ENCODE measurements at regions not wholly inside any gene's neighbourhood (a gene's known extent, or its start where the extent isn't known, plus 50 kb on each side); places are given as distances from the start of the nearest gene placed in this dataset.
A peak's percentile ranks its signal among the peaks of the same experiment; 100 is the strongest.

DNA sequence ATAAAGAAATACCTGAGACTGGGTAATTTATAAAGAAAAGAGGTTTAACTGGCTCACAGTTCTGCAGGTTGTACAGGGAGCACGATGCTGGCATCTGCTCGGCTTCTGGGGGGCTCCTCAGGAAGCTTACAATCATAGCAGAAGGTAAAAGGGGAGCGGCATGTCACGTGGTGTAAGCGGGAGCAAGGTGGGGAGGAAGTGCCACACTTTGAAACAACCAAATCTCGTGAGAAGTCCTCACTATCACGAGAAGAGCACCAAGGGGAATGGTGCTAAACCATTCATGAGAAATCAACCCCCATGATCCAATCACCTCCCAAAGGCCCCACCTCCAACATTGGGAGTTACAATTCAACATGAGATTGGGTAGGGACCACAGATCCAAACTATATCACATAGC is 67.7 kb downstream of the AKR1B1 start:
- DNase-seq (ENCODE audit: low spot score): no peak
- no peak for ATAC-seq

GRCh38 chr7:134388336-134389019 is 70.4 kb downstream of the AKR1B1 start:
- no peak for DNase-seq (ENCODE audit: low spot score)
- ATAC-seq: no peak

DNA sequence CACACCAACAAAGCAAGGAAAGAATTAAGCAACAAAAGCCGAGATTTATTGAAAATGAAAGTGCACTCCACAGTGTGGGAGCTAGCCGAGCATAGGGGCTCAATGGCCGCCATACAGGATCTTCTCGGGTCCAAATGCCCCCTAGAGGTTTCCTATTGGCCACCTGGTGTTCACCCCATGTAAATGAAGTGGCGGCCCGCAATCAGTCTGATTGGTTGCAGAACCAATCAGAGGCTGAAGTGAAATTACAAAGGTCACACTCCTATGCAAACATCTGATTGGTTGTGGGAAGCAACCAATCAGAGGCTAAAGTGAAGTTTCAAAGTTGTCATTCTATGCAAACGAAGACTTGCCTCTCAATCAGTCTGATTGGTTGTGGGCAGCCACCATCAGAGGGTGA is 61.8 kb upstream of the SLC35B4 start:
- DNase-seq (ENCODE audit: low spot score): no peak

DNA sequence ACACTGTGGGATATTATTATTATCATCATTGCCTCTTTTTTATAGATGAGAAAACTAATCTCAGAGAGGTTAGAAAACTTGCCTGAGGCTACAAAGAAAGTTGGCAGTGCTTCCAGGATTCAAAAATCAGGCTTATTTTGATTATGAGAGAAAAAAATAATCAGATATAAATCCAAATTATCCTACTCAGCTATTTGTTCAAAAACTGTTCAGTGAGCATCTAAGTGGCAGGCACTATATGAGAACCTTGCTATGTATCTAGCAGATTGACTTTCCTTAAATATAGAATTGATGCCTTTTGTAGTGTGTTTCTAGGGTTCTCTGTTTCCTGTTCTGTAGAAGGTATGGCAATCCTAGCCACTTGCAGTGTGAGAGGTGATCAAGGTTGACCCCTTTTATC is 60.0 kb upstream of the SLC35B4 start:
- DNase-seq (ENCODE audit: low spot score) (no peak), ATAC-seq (no peak)

More for the DNA sequence above, 61.8 kb upstream of the SLC35B4 start:
- no peak for ATAC-seq

DNA sequence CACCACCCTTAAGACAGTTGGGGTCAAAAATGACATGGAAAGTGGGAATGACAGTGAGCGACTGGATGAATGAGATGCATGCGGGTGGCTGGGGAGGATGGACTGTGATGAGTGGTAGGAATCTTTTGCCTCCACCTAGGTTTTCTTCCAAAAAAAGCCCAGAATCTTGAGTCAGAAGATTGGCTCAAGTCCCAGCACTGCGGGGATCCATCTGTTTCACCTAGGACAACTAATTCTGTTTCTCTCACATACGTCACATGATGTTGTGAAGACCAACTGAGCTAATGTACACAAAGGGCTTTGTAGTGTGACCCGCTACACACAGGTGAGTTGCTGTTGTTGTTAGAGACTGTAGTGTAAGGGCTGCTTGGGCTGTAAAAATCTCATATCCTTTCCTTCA is 58.5 kb upstream of the SLC35B4 start:
- ATAC-seq (no peak), DNase-seq (ENCODE audit: low spot score) (no peak)

DNA sequence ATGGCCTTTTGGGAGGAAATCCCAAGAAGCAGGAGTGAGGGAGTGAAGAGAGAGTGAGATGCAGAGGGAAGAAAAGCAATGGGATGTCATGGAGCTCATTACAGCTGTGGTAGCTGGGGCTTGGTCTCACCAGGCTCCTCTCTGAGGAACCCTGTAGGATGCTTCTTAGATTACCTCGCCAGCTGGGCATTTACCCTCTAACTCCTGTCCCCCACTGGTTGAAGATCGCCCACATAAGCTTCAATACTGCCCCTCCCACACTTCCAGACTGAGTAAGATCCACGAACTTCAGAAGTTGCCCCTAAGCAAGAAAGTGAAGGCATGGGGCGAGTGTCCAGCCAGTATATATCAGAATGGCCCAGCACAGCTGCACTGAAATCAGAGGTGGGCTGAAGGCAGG is 58.1 kb upstream of the SLC35B4 start:
- DNase-seq (ENCODE audit: low spot score): no peak
- peak; percentile 5 for ATAC-seq

DNA sequence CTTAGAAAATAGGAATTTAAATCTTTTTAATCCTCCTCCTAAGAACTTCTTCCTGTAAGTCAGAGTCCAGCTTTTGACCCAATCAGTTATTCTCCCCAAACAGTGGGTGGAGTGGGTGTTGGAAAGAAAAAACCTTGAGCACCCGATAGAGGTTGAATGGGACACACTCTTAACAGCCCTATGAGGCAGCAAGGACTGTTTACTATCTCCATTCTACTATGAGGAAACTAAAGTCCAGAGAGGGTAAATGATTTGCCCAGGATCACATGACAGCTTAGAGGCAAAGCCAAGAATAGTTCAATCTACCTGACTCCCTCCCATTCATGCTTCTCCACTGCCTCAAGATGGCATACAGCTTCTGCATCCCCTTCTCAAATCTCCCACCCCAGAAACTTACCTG is 57.6 kb upstream of the SLC35B4 start:
- DNase-seq (ENCODE audit: low spot score): no peak
- ATAC-seq: peak; percentile 93

- DNase-seq (ENCODE audit: low spot score): no peak
Observed at GRCh38 chr7:134372858-134373257, 56.1 kb upstream of the SLC35B4 start.

GRCh38 chr7:134371971-134372370 is 55.2 kb upstream of the SLC35B4 start:
- DNase-seq (ENCODE audit: low spot score) (no peak), ATAC-seq (no peak)

More at GRCh38 chr7:134372858-134373257, 56.1 kb upstream of the SLC35B4 start:
- no peak for ATAC-seq

DNA sequence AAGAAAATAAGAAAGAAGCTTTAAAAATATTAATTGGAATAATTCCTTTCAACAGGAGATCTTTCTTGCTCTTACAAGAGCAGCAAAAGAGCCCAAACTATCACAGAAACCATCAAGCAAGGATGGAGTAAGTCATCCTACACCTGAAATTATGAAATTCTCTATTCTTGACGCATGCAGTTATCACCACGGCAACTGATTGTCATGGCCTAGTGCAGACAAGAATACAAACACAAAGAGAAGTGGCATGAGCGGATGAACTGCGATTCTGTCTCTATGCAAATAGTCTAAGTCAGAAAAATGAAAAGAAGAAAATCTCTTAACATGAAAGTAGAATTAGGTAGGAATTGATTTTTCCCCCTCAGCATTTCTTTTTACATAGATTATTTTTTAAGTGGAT is 54.8 kb upstream of the SLC35B4 start:
- ATAC-seq (no peak), DNase-seq (ENCODE audit: low spot score) (no peak)

GRCh38 chr7:134370135-134370534 is 53.4 kb upstream of the SLC35B4 start:
- ATAC-seq (no peak), DNase-seq (ENCODE audit: low spot score) (no peak)

DNA sequence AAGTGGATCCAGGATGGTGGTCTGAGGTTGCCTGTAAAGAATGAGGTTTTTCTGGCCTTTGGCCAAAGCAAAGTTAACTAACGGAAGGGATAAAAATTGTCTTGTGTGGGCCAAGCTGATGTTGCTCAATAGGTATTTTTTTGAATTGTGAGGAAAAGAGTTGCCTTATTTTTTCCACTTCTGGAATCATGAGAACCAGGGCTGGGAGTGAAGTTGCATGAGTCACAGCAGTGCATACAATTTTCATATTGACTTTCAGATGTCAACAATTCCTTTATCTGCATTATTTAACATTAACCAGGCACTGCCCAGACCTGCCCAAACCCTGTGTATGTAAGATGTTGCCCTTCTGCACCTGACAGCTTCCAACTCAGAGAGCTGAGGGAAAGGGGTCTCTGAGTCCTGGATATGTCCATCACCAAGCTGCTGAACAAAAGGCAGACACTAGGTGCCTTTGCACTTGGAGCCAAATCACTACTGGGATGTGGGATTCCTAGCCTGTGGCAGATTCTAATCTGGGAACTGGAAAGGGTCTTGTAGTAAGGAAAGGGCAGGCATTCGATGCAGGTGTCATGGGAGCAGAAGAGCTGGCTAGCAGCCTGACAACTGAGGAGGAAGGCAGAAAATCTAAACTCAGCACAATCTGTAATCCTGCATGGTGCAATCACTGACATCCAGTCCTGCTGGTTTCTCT is 52.3 kb upstream of the SLC35B4 start:
- peak; percentile 69 for DNase-seq (ENCODE audit: low spot score)
- ATAC-seq: peak; percentile 71

DNA sequence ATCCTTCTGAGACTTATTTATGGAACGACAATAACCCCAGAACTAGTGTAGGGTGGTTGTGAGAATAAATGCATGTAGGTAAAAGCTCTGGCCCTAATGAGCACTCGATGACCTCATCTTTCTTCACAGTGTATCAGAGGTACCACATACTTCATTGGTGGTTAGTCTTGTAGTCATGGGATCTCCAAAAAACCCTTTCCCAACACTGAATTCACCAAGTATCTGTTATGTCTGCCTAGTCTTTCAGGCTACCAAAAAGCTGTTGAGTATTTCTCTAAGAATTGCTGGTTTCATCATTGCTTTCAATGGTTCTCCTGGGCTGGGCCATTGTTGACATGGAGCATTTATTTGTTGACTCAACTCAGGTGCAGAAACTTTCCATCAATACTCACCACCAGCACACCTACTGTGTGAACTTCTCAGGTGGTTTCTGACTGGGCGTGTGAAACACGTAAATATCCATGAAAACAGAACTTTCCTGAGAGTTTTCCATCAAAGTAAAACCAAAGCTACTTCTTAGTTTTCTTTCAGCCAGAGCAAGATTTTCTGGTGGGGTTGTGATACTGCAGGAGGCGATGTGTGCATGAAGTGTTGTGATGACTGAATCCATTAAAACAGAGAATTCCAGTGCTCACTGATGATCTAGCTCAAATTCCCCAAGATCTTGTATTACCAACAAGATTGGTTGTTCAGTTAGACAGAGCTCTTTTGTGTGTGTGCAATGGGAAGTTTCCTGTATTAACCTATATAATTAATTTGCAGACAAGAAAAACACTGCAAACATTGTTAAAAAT is 51.4 kb upstream of the SLC35B4 start:
- ATAC-seq (no peak), DNase-seq (ENCODE audit: low spot score) (no peak)

Data from left lobe of liver (tissue), 2 donors.